Pancreas (tissue), 10 donors: ENCODE measurements at regions not wholly inside any gene's neighbourhood (a gene's known extent, or its start where the extent isn't known, plus 50 kb on each side); places are given as distances from the start of the nearest gene placed in this dataset.

Source experiments
- ATAC-seq, 4 donors: fragments of 200-7000 bp; cut with Tn5 transposase; one replicate each; pipeline versions ENCODE4 v1.8.0 to v1.9.1; 2020; ENCODE audit warnings: mild to moderate bottlenecking in 4 of 4, moderate library complexity in 4 of 4
- DNase-seq, 6 donors: peaks; one replicate each; pipeline ENCODE4 v3.0.0-alpha.2; 2020
- FAIRE-seq: peaks from 2 replicates; lab custom pipeline; 2012; peaks lifted over from hg19 to GRCh38; lab: Jason Lieb, UNC
- H3K27ac ChIP-seq, 4 donors: fragments of 200-600 bp; sonication (generic); 1 replicate in 3 of 4; 2 replicates in 1 of 4; pipeline versions ENCODE4 v1.5.0 to v1.8.0; 2020
- H3K27me3 ChIP-seq, 4 donors: fragments of 200-600 bp; one replicate each; pipeline ENCODE4 v1.8.0; 2021
- H3K36me3 ChIP-seq, 3 donors: fragments of 200-600 bp; sonication (generic) in 1 of 3; one replicate each; pipeline versions ENCODE4 v1.5.0 to v1.8.0; 2020 to 2021
- H3K4me1 ChIP-seq, 3 donors: fragments of 200-600 bp; one replicate each; pipeline ENCODE4 v1.8.0; 2021
- H3K4me3 ChIP-seq, 4 donors: fragments of 200-600 bp; sonication (generic) in 2 of 4; one replicate each; pipeline versions ENCODE4 v1.5.0 to v1.8.0; 2020 to 2021
- H3K9me3 ChIP-seq, 4 donors: fragments of 200-600 bp; one replicate each; pipeline ENCODE4 v1.8.0; 2021
- CTCF ChIP-seq, 4 donors: fragments of 200-600 bp; sonication (generic) in 3 of 4; IDR thresholded peaks; one replicate each; pipeline versions ENCODE4 v1.5.0 to v1.8.0; 2021; ENCODE audit warnings: antibody characterized with exemption in 4 of 4
- WGBS, 2 donors: extraction: QIAGEN DNeasy Blood & Tissue Kit; methylation state at CpG; one replicate each; pipeline ENCODE4 v1.1.7; 2013; 5-methylcytosine and 5-hydroxymethylcytosine counted together
- intact Hi-C, 3 donors: fragments of 100-400 bp; cut with DNase I; formaldehyde crosslinking; loops; one replicate each; pipeline versions ENCODE4 v1.11.1 to v1.14.2; 2022
- donor health status: healthy with polysubstance abuse.
- donor health status: DM: no; HTN: no; CAD: no; lungs with moderate emphysema.
- donor health status: DM: no; HTN: no; CAD: no.
- donor health status: control.
- donor health status: control.
- donor health status: Bipolar disorder and iron deficiency.
- donor health status: DM: yes; HTN: yes; CAD: no.
- donor health status: DM: no; HTN: no; CAD: no.
- donor health status: DM: no; HTN: no; CAD: no.
- donor health status: DM: yes; HTN: yes; CAD: no.

GRCh38 chr5:7053528-7054209, 340.4 kb downstream of the TENT4A start:
- intact Hi-C loops = no loop called here
- Histone ChIP-seq H3K4me1 (peaks cover 10 to 25% (median 21%) of the 10 kb centered on the region in 3 donors), H3K9me3 (no peaks in the 10 kb centered on the region), H3K36me3 (no peaks in the 10 kb centered on the region), H3K27me3 (no peaks in the 10 kb centered on the region), H3K4me3 (no peak overlapping the region), H3K27ac (no peak overlapping the region)
- FAIRE-seq (no peak), DNase-seq (no peak), ATAC-seq (peak; percentile 38 to 77 (median 60))
- TF ChIP-seq CTCF (IDR thresholded peaks at IDR 0.05) = no peak
- WGBS, 2 donors = 17 to 20% methylated on average over 3 of the region's 3 CpGs

GRCh38 chr5:7066471-7067235, 329.3 kb upstream of the ADCY2 start:
- H3K36me3 ChIP-seq = no peaks in the 10 kb centered on the region
- DNase-seq (no peak), ATAC-seq (no peak), FAIRE-seq (no peak)
- no peak overlapping the region for H3K27ac ChIP-seq
- WGBS, 2 donors = 79 to 85% methylated on average over 10 of the region's 10 CpGs
- H3K4me1 ChIP-seq = no peaks in the 10 kb centered on the region
- H3K4me3 ChIP-seq = no peak overlapping the region
- intact Hi-C loops = no loop called here
- H3K27me3 ChIP-seq = no peaks in the 10 kb centered on the region
- TF ChIP-seq CTCF (IDR thresholded peaks at IDR 0.05) = no peak
- no peaks in the 10 kb centered on the region for H3K9me3 ChIP-seq

GRCh38 chr5:7068156-7068555, 327.8 kb upstream of the ADCY2 start:
- H3K36me3 ChIP-seq = no peaks in the 10 kb centered on the region
- no peak for ATAC-seq
- TF ChIP-seq CTCF (IDR thresholded peaks at IDR 0.05) = no peak
- no peaks in the 10 kb centered on the region for H3K27me3 ChIP-seq
- no peak for FAIRE-seq
- no peaks in the 10 kb centered on the region for H3K4me1 ChIP-seq
- intact Hi-C loops = no loop called here
- H3K9me3 ChIP-seq = no peaks in the 10 kb centered on the region
- DNase-seq = no peak
- no peak overlapping the region for H3K27ac ChIP-seq
- H3K4me3 ChIP-seq = no peak overlapping the region
- WGBS, 2 donors = 89 to 95% methylated on average over 6 of the region's 6 CpGs

- no peak overlapping the region for H3K27ac ChIP-seq
- no peak for ATAC-seq
- intact Hi-C loops = no loop called here
- H3K9me3 ChIP-seq = no peaks in the 10 kb centered on the region
- no peaks in the 10 kb centered on the region for H3K27me3 ChIP-seq
- H3K36me3 ChIP-seq = no peaks in the 10 kb centered on the region
- 73 to 79% methylated on average over 5 of the region's 5 CpGs for WGBS, 2 donors
- H3K4me3 ChIP-seq = no peak overlapping the region
- FAIRE-seq = no peak
- no peak for TF ChIP-seq CTCF (IDR thresholded peaks at IDR 0.05)
- no peak for DNase-seq
- no peaks in the 10 kb centered on the region for H3K4me1 ChIP-seq
These were observed 327.0 kb upstream of the ADCY2 start for GRCh38 chr5:7068899-7069298.

- no peak for TF ChIP-seq CTCF (IDR thresholded peaks at IDR 0.05)
These were observed 323.8 kb upstream of the ADCY2 start for GRCh38 chr5:7072188-7072587.

More at GRCh38 chr5:7072188-7072587, 323.8 kb upstream of the ADCY2 start:
- FAIRE-seq (no peak), ATAC-seq (no peak), DNase-seq (no peak)
- no peak overlapping the region for H3K27ac ChIP-seq
- no peak overlapping the region for H3K4me3 ChIP-seq
- WGBS, 2 donors = 64 to 80% methylated on average over 4 of the region's 4 CpGs
- H3K36me3 ChIP-seq = no peaks in the 10 kb centered on the region
- no peaks in the 10 kb centered on the region for H3K9me3 ChIP-seq
- intact Hi-C loops = no loop called here
- H3K27me3 ChIP-seq = no peaks in the 10 kb centered on the region
- no peaks in the 10 kb centered on the region for H3K4me1 ChIP-seq
